Glomerular visceral epithelial cell (primary cell): ENCODE measurements at regions not wholly inside any gene's neighbourhood (a gene's known extent, or its start where the extent isn't known, plus 50 kb on each side); places are given as distances from the start of the nearest gene placed in this dataset.
"Not testable (repeated sequence)": the region's sequence is repeated elsewhere in the genome, so short reads cannot be mapped to it uniquely, and the experiment has no call there.

ENCODE experiments used
- DNase-seq: peaks from one replicate; pipeline ENCODE4 v3.0.0-alpha.2; 2016; ENCODE audit errors: extremely low spot score

DNA sequence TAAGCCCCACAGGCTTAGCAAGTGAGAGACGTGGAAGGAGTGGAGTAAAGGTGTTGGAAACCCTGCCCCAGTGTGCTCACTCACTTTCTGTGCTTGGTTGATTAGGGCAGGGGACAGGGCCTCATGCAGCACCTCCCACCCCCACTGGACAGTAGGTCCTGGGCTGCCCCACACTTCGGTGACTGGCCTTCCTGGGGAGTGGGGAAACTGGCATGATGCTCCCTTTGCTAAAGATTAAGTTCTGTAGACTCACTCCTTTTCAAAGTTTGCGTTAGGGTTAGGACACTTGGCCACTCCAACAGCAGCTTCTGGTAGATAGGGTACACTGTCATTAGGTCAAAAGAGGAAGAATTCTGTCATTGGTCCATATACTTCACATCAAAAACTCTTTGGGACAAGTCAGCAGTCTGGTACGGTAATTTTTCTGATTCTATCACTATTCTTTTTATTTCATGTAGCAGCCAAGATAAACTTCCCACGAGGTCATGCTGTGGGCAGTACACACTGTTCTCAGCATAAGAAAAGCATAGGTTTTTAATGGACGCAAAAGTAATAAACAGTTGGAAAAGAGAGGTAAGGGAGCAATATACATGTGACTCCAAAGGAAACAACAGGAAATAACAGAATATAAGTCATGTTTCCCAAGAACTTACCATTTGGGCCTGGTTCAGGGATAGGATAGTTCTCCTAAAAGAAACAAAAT, 106.6 kb upstream of the TERB2 start:
- not testable (repeated sequence) for DNase-seq

DNA sequence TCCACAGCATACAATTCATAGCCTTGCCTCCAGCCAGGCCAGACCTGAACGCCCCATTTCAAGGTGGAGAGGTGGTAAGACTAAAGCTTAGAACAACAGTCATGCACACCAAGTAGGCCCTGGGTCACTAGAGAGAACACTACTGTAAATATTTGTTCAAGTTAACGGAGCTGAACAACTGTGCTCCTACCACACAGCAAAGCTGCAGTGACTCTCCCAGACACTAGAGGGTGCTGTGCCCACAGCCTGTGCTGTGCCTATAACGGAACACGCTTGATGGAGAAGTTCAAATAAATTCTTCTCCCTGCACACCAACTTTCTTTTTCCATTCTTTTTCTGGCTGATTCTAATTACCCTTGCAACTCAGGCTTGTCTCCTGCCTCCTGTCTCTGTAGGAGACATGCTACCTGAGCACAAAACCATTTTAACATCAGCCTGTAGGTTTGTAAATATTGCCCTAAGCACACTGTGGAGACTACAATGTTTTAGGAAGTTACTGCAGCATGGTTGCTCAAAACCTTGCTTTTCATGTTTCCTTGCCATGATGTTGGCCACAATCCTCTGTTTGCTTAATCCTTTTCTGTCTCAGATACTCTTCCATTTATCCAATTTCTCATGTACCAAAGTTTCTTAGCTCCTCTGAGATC, 103.1 kb upstream of the TERB2 start:
- peak; percentile 70 for DNase-seq

DNA sequence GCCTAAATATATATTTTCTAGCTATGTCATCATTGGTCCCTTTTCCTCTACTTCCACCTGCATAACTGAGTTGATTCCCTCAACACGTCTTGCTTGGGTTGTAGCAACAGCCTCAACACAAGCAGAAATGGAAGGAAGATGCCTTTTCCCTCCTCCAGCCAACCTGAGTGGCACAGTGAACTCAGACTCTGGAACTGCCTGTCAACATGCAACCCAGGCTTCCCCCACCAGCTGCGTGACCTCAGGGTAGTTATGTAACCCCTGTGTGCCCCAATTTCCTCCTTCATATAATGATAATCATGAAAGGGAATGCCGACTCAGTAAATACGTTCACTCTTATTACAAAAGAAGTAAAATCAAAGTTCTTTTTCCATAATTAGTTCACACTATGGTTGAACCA, 101.8 kb upstream of the TERB2 start:
- DNase-seq: not testable (repeated sequence)

DNA sequence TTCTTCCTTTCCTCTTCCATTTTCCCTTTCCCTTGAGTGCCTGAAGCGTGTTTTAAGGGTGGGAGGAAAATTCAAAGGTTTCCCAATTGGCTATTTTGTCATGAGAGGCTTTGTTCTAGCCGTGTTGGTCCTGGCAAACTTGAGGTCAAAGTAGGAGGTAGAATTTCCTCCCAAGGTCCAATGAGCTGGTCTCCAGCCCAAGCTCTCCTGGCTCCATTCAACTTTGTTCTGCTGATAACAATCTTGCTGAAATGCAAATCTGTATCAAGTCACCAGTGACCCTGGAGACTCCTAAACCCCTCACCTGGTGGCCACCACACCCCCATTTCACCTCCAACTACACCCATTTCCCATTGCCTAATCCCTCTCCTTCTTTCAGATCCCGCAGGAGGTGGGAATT, 100.2 kb upstream of the TERB2 start:
- DNase-seq: not testable (repeated sequence)

DNA sequence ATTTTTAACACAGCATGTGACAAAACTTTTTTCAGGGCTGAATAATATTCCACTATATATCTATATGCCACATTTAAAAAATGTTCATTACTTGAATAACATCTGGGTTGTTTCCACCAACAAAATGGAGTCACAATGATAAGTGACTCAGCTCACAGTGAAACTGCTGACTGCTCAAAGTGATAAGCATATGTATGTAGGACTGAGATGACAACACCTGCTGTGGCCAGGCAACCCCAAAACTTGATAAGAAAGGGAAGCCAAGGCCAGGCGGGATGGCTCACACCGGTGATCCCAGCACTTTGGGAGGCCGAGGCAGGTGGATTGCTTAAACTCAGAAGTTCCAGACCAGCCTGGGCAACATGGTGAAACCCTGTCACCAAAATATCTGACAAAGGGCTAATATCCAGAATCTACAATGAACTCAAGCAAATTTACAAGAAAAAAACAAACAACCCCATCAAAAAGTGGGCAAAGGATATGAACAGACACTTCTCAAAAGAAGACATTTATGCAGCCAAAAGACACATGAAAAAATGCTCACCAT, 99.2 kb upstream of the TERB2 start:
- not testable (repeated sequence) for DNase-seq

DNA sequence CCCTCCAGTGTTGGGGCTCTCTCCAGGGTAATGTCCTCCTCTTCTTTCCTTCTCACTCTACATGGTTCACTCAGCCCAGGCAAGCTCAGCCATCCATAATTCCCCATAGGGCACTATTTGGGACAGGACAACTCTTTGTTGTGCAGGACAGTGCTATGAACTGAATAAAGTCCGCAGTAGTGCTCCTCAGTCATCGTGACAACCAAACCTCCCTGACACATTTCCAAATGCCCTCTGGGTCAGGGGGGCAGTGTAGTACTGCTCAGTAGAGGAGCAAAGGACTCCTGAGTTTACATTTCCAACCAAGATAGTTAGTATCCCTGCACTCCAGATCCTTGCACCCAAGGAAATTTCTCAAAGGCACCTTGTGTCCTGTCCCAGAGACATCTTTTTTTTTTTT, 97.4 kb upstream of the TERB2 start:
- not testable (repeated sequence) for DNase-seq

DNA sequence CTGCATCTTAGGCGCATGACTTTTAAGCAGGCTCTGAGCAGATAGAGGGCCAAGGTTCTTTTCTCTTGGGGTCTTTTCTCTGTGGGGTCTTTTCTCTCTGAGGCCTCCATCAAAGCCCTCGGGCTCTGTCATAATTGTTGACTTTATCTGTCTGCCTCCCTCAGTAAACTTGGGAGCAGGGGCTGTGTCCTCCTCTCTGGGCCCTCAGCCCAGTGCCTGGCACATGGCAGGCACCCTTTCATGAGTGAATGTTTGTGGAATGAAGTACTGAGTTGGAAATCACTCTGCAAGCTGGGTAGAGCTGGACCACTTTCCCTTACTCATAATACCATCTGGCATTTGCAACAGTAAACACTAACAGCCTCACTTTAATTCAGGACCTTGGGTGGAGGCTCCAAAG, 96.3 kb upstream of the TERB2 start:
- not testable (repeated sequence) for DNase-seq

DNA sequence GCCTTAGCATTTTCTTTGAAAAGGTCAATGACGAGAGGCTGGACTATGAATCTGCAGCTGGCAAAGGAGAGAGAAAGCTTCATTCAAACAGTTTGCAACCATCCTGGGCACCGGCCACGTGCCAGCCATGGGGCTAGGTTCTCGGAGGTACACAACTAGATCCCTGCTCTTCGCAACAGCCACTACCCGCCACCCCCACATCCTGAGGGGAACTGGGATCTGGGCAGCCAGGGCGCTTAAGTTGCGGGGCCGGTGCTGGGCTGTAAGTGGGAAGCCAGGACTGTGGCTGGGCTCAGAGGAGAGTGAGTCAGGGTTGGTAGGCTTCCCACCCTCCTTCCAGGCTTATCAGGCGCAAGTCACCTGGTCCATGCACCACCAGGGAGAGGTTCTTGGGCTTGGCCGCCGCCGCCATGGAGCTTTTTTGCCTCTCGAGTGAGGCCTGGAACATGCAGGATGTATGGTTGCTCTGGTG, 95.0 kb upstream of the TERB2 start:
- no peak for DNase-seq

DNA sequence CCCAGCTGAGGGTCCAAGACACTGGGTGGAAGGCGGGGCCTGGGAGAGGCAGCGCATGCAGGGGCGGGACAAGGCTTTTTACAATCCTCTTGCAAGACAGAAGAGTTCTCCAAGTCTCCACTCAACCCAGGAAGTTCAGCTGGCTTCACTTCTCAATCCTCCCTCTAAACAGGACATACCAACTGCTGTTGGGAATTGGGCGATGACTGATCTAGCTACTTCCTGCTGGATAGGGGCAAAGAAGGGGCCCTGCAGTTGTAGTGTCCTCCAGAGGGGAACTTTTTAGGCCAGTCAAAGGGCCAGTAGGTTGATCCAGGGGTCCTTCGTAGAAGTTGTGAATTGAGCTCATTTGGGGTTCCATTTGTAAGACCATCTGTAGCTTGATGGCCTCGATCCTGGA, 94.6 kb upstream of the TERB2 start:
- no peak for DNase-seq

DNA sequence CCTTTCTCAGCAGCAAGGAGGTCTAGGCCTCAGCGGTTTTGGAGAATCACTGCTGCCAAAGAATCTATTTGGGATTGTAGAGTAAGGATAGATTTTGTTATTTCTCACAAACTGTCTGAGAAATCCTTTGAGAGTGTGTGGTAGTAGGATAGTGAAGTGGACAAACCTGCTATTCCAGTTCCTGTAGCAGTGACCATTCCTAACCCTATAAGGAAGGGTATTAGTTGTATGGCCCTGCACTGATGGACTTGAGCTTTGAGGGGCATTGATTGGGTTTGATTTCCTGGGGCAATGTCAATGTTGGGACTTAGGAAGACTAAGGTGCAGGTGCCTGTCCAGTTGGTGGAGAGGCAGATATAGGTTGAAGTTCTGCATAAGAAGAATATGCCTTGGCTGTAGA, 93.6 kb upstream of the TERB2 start:
- DNase-seq: not testable (repeated sequence)

DNA sequence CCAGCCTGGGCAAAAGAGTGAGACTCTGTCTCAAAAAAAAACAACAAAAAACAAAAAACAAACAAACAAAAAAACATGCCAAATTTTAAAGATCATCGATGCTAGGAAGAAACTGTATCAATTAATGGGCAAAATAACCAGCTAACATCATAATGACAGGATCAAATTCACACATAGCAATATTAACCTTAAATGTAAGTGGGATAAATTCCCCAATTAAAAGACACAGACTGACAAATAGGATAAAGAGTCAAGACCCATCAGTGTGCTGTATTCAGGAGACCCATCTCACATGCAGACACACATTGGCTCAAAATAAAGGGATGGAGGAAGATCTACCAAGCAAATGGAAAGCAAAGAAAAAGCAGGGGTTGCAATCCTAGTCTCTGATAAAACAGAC, 88.4 kb upstream of the TERB2 start:
- not testable (repeated sequence) for DNase-seq

DNA sequence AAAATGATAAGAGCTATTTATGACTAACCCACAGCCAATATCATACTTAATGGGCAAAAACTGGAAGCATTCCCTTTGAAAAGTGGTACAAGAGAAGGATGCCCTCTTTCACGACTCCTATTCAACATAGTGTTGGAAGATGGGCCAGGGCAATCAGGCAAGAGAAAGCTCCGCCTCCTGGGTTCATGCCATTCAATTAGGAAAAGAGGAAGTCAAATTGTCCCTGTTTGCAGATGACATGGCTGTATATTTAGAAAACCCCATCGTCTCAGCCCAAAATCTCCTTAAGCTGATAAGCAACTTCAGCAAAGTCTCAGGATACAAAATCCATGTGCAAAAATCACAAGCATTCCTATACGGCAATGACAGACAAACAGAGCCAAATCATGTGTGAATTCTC, 86.4 kb upstream of the TERB2 start:
- not testable (repeated sequence) for DNase-seq

DNA sequence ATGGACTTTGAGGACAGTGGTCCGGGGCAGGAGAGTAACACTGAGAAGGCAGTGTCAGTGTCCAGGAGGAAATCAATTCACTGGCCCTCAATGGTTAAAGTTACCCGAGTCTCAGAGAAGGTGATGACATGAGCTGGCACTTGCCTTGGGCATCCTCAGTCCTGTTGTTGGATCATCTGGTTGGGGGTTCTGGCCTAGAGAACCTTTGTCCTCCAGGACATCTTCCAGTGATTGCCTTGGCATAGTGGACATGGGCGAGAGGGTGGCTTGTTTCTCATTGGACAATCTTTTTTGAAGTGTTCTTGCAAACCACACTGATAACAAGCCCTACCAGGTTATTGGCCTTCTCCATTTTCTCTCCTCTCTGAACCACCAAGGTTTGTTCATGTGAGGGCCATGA, 83.4 kb upstream of the TERB2 start:
- DNase-seq: no peak

DNA sequence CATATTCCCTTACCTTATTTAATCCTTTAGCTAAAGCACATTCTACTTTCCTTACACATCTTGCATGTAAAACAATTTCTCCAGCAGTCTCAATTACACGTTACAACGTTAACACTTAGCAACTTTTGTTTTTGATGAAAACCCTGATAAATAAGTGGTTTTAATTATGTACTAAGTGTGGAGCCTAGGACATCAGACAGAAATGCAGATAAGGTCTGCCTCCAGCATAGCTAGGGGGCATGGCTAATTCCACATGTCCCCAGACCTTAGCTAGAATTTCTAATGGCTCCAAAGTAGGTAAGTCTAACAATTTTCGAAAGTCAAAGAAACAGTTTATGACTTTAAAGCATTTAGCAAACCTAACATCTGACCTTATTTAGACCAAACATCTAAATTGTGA, 77.4 kb upstream of the TERB2 start:
- no peak for DNase-seq

DNA sequence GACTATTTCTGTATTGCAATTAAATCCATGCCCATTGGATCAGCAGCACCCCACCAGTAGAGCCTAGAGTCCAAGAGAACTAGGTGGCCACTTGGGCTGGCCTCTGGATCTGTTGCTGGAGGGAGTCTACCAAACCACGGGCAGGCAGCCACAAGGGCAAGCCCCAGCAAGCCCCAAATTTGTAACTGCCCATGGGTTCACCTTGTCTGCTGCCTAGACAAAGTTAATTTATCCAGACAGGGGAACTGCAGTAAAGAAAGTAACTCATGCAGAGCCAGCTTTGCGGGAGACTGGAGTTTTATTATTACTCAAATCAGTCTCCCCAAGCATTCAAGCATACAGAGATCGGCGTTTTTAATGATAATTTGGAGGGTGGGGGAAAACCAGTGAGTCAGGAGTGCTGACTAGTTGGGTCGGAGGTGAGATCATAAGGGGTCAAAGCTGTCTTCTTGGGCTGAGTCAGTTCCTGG, 74.0 kb upstream of the TERB2 start:
- peak; percentile 87 for DNase-seq

DNA sequence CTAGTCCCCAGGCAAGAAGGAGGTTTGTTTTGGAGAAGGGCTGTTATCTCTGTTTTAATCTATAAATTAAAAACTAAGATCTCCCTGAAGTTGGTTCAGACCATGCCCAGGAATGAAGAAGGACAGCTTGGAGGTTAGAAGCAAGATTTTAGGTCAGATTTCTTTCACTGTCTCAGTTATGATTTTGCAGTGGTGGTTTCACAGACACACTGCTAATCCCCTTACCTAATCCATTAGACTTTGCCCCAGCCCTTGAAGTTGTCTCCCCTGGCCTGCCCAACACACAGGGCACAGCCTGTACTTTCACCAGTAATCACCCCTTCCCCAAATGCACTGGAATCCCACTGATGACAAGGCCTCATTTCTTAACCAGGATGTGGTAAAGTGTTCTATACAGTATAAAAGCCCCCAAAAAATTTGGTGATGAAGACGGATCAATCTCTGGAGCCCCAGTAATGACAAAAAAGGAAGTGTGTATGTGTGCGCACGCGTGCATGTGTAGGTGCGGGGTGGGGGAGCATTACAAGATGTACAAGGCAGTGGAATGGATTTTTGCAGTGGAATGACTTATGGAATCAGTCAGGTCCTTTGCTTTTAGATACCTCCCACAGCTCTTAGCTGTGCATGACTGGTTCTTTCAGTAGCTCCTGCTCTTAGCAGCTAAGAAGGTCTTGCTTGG, 73.1 kb upstream of the TERB2 start:
- DNase-seq: peak; percentile 16

DNA sequence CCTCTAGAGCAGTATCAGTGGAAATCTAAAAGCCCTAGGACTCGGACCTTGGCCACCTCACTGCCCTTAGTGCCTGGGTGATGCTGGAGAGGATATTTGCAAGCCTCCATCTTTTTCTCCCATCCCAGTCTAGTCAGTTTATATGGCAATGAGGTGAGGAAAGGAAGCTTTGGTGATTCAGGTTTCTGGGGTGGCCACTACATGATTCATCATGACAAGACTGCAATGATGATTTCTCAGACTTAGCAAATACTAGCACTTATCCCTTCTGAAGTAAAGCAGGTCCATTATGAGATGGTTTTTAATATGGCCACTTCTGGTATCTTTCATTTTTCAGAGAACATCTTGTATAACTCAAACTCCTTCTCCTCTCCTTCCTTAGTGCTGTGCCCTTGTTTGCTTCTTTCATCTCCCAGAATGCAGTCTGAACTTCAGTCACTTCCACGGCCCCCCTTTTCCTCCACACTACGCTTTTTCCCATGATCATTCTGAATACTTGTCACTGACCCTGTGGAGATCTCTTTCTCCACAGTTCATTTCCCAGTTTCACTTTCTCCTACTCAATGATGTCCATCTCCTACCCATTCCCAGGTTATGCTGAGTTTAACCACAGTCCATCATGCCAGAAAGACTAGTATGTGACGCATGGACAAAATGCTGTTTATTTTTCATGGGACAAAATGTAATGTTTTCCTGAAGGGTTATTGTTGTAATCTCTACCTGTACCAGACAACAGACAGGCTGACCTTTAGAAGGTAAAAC, 57.4 kb upstream of the TERB2 start:
- not testable (repeated sequence) for DNase-seq

DNA sequence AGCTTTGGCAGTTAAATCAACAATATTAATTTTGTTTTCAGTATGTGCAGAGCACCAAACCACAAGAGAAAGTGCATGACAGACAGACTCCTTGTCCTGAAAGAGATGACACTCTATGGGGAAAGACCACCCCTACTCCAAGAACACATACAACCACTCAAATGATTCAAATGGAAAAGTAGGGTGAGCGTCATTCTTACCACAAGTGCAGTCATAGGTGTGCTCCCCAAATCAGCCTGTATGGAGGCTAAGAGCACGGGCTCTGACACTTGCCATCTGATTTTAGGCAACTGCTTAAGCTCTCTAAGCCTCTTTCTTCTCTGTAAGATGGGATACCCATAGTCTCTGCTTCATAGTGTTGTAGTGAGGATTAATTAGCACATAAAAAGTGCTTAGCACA, 56.7 kb upstream of the TERB2 start:
- not testable (repeated sequence) for DNase-seq

DNA sequence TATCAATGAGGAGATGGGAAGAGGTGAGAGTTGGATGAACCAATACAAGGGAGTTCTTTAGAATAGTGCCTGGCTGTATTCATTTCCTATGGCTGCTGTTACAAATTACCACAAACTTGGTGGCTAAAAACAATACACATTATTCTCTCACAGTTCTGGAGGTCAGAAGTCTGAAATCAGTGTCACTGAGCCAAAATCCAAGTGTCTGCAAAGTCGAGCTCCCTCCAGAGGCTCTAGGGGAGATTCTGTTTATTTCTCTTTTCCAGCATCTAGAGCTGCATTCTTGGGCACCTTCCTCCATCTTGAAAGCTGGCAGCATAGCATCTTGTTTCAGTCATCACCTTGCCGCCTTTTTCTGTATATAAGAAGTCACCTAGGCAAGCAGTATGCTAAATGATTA, 55.7 kb upstream of the TERB2 start:
- DNase-seq: not testable (repeated sequence)

DNA sequence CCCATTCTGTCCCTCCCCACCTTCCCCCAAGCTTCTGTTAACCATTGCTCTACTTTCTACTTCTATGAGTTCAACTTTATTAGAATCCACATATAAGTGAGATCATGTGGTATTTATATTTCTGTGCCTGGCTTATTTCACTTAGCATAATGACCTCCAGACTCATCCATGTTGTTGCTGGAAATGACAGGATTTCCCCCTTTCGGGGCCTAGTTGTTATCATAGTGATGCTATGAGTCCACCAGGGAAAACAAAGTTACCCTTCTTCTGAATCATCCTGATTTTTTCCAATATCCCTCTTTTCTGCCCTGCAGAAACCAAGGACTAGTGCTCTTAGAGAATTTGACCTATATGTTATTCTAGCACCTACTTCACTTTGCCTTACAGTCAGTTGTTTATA, 53.2 kb upstream of the TERB2 start:
- DNase-seq: not testable (repeated sequence)

DNA sequence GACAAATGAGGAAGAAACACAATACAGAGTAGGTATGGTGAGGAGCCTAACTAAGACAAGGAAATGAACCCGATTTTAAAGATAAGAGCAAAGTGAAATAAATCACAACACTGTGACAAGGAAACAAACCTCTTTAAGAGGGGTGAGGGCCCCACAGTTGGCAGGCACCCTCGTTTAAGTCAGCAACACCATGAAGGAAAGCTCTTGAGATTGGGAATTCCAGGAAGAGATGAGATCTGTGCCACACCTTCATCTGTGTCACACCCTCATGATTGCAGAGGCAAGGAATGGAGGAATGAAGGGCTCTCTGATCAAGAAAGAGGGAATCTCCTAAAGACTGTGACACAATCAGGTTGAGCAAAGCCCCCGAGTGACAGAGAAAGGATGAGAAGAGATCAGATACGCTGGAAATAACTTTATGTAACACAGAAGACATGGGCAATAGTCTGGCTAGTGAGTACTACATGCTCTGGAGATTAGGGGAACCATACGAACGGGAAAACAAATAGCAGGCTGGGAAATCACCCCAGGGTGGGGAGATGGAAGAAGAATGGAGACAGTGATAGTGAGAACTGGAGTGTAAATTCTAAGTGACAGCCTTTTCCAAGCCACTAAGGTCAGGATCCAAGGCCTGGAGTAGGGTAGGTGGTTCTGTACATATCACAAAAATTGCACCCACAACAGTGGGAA, 51.7 kb upstream of the TERB2 start:
- not testable (repeated sequence) for DNase-seq
